Left lung (tissue), 4 donors: ENCODE measurements at regions not wholly inside any gene's neighbourhood (a gene's known extent, or its start where the extent isn't known, plus 50 kb on each side); places are given as distances from the start of the nearest gene placed in this dataset.

ENCODE experiments used
- ATAC-seq: fragments of 200-7000 bp; cut with Tn5 transposase; one replicate; pipeline ENCODE4 v1.9.1; 2020; ENCODE audit warnings: moderate library complexity
- DNase-seq, 4 donors: peaks; one replicate each; pipeline ENCODE4 v3.0.0-alpha.2; 2013 to 2020
- H3K27ac ChIP-seq, 2 donors: fragments of 200-600 bp; sonication (generic) in 1 of 2; one replicate each; pipeline versions ENCODE4 v1.5.0 to v1.8.0; 2020 to 2021
- H3K27me3 ChIP-seq, 2 donors: fragments of 200-600 bp; sonication (generic) in 1 of 2; one replicate each; pipeline versions ENCODE4 v1.5.0 to v1.8.0; 2020 to 2021
- H3K36me3 ChIP-seq, 2 donors: fragments of 200-600 bp; sonication (generic) in 1 of 2; one replicate each; pipeline versions ENCODE4 v1.5.0 to v1.8.0; 2020 to 2021
- H3K4me1 ChIP-seq, 2 donors: fragments of 200-600 bp; one replicate each; pipeline ENCODE4 v1.8.0; 2021
- H3K4me3 ChIP-seq, 2 donors: fragments of 200-600 bp; sonication (generic) in 1 of 2; one replicate each; pipeline versions ENCODE4 v1.5.0 to v1.8.0; 2020 to 2021; ENCODE audit warnings: mild to moderate bottlenecking in 1 of 2
- H3K9me3 ChIP-seq, 2 donors: fragments of 200-600 bp; sonication (generic) in 1 of 2; one replicate each; pipeline versions ENCODE4 v1.5.0 to v1.8.0; 2020 to 2021
- CTCF ChIP-seq, 2 donors: fragments of 200-600 bp; sonication (generic) in 1 of 2; IDR thresholded peaks; one replicate each; pipeline versions ENCODE4 v1.5.0 to v1.8.0; 2021; ENCODE audit warnings: antibody characterized with exemption in 2 of 2
- intact Hi-C, 2 donors: fragments of 100-400 bp; cut with DNase I; formaldehyde crosslinking; loops; one replicate each; pipeline versions ENCODE4 v1.11.2 to v1.14.2; 2022
- donor health status: DM: no; HTN: yes; CAD: no.
- donor health status: DM: no; HTN: no; CAD: no.

GRCh38 chr13:44078806-44079376 lies 199.2 kb downstream of the LACC1 start:
- H3K9me3 ChIP-seq, result peaks cover 0 to 2% of the 10 kb centered on the region in 2 donors

DNA sequence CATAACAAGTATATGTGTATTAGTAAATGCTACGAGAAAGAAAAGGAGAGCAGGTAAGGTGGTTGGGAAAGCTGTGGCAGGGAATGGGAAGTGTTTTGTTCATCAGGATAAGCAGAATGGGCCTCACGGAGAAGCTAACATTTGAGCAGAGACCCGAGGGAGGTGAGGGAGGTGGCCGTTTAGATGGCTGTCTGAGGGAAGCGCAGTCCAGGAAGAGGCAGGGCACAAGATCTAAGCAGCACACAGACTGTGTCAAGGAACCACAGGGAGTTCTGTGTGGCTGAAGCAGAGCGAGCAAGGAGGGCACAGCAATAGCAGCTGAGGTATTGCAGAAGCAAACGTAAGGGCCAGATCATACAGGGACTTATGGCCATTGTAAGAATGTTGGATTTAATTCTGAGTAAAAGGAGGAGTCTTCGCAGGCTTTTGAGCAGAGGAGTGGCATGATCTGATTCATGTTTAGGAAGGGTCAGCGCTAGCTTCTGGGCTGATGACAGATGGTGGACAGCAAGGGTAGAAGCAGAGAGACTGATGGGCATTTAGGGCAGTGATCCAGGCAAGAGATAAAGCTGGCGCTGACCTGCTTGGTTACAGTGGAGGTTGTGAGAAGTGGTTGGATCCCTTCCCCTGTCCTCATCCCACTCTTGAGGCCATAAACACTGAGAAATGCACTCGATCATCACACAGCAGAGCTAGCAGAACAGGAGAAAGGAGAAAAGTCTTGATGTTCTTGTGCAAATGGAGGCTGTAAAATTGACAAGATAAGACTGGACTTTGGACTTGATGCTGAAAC lies 199.9 kb downstream of the LACC1 start:
- TF ChIP-seq CTCF (IDR thresholded peaks at IDR 0.05), result no peak
- intact Hi-C loops, result no loop called here
- no peaks in the 10 kb centered on the region for H3K36me3 ChIP-seq
- peaks cover 0 to 2% of the 10 kb centered on the region in 2 donors for H3K9me3 ChIP-seq
- no peak overlapping the region for H3K27ac ChIP-seq
- no peaks in the 10 kb centered on the region for H3K27me3 ChIP-seq
- no peak overlapping the region for H3K4me3 ChIP-seq
- no peaks in the 10 kb centered on the region for H3K4me1 ChIP-seq
- DNase-seq, result no peak
- ATAC-seq, result no peak

More at GRCh38 chr13:44078806-44079376, 199.2 kb downstream of the LACC1 start:
- H3K27ac ChIP-seq, result no peak overlapping the region
- H3K36me3 ChIP-seq, result no peaks in the 10 kb centered on the region
- no peaks in the 10 kb centered on the region for H3K4me1 ChIP-seq
- DNase-seq, result no peak
- ATAC-seq, result no peak
- no peak for TF ChIP-seq CTCF (IDR thresholded peaks at IDR 0.05)
- no peaks in the 10 kb centered on the region for H3K27me3 ChIP-seq
- no peak overlapping the region for H3K4me3 ChIP-seq
- intact Hi-C loops, result no loop called here

DNA sequence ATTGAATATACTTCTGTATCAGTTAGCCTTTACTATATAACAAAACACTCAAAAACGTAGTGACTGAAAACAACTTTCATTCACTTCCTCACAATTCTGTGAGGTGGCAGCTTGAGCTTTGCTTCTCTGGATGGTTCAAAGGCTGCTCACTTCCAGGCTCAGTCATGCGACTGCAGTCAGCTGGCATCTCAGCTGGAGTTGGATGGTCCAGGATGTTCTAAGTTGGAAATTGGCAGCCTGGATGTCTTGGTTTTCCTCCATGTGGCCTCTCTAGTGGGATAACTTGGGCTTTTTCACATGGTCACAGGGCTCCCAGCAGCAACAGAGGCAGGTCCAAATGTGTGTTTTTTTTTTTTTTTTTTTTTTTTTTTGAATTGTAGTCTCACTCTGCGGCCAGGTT lies 204.4 kb downstream of the LACC1 start:
- no peaks in the 10 kb centered on the region for H3K4me1 ChIP-seq

GRCh38 chr13:44086389-44086788 lies 206.7 kb downstream of the LACC1 start:
- Histone ChIP-seq H3K4me3 (no peak overlapping the region), H3K36me3 (no peaks in the 10 kb centered on the region), H3K27me3 (no peaks in the 10 kb centered on the region), H3K4me1 (no peaks in the 10 kb centered on the region), H3K9me3 (peaks cover 0 to 2% of the 10 kb centered on the region in 2 donors), H3K27ac (no peak overlapping the region)
- ATAC-seq (no peak), DNase-seq (no peak)
- TF ChIP-seq CTCF (IDR thresholded peaks at IDR 0.05), result no peak
- intact Hi-C loops, result no loop called here

More for the DNA sequence above, 204.4 kb downstream of the LACC1 start:
- H3K4me3 ChIP-seq, result no peak overlapping the region
- no peak for DNase-seq
- no peaks in the 10 kb centered on the region for H3K27me3 ChIP-seq
- no peaks in the 10 kb centered on the region for H3K36me3 ChIP-seq
- intact Hi-C loops, result no loop called here
- H3K9me3 ChIP-seq, result peaks cover 0 to 2% of the 10 kb centered on the region in 2 donors
- no peak for TF ChIP-seq CTCF (IDR thresholded peaks at IDR 0.05)
- no peak overlapping the region for H3K27ac ChIP-seq
- ATAC-seq, result no peak

- DNase-seq (no peak), ATAC-seq (no peak)
- no peak overlapping the region for H3K4me3 ChIP-seq
- no peaks in the 10 kb centered on the region for H3K27me3 ChIP-seq
- no peaks in the 10 kb centered on the region for H3K36me3 ChIP-seq
- intact Hi-C loops, result no loop called here
- H3K4me1 ChIP-seq, result no peaks in the 10 kb centered on the region
- H3K9me3 ChIP-seq, result no peaks in the 10 kb centered on the region
- no peak overlapping the region for H3K27ac ChIP-seq
- no peak for TF ChIP-seq CTCF (IDR thresholded peaks at IDR 0.05)
Measured at GRCh38 chr13:44088411-44088810, 208.7 kb downstream of the LACC1 start.
